ENCODE measurements at regions not wholly inside any gene's neighbourhood (a gene's known extent, or its start where the extent isn't known, plus 50 kb on each side); places are given as distances from the start of the nearest gene placed in this dataset.

GRCh38 chr7:152489044-152489443 is 53.2 kb upstream of the KMT2C start:
- no peak for TF ChIP-seq SPI1 (IDR thresholded peaks at IDR 0.05; ENCODE audit: borderline replicate concordance, low read depth)
- no peak for TF ChIP-seq POLR2AphosphoS5 (IDR thresholded peaks at IDR 0.05; ENCODE audit: low read depth)
- TF ChIP-seq CTCF (IDR thresholded peaks at IDR 0.05; ENCODE audit: insufficient read depth, low read length): no peak
- no peak for TF ChIP-seq GABPA (IDR thresholded peaks at IDR 0.05; ENCODE audit: low read depth)
- no peak for TF ChIP-seq REST (IDR thresholded peaks at IDR 0.05; ENCODE audit: insufficient replicate concordance, low read depth)
- Histone ChIP-seq H3K4me3 (replicated peaks; ENCODE audit: insufficient read depth, low read length) (no peak overlapping the region), H3K27me3 (ENCODE audit: insufficient read depth, poor library complexity, severe bottlenecking) (no peaks in the 10 kb centered on the region), H3K27ac (replicated peaks) (no peak overlapping the region)
- no peak for DNase-seq (ENCODE audit: low read depth in 1 of 2, low spot score in 1 of 2)

GRCh38 chr7:152486968-152487367 is 51.2 kb upstream of the KMT2C start:
- no peak for DNase-seq (ENCODE audit: low read depth in 1 of 2, low spot score in 1 of 2)
- no peaks in the 10 kb centered on the region for H3K27me3 ChIP-seq (ENCODE audit: insufficient read depth, poor library complexity, severe bottlenecking)
- TF ChIP-seq GABPA (IDR thresholded peaks at IDR 0.05; ENCODE audit: low read depth) (no peak), POLR2AphosphoS5 (IDR thresholded peaks at IDR 0.05; ENCODE audit: low read depth) (no peak), SPI1 (IDR thresholded peaks at IDR 0.05; ENCODE audit: borderline replicate concordance, low read depth) (no peak), CTCF (IDR thresholded peaks at IDR 0.05; ENCODE audit: insufficient read depth, low read length) (no peak), REST (IDR thresholded peaks at IDR 0.05; ENCODE audit: insufficient replicate concordance, low read depth) (no peak)
- H3K27ac ChIP-seq (replicated peaks): no peak overlapping the region
- H3K4me3 ChIP-seq (replicated peaks; ENCODE audit: insufficient read depth, low read length): no peak overlapping the region

GRCh38 chr7:152485826-152486225 is 50.0 kb upstream of the KMT2C start:
- no peak for DNase-seq (ENCODE audit: low read depth in 1 of 2, low spot score in 1 of 2)
- no peak for TF ChIP-seq POLR2AphosphoS5 (IDR thresholded peaks at IDR 0.05; ENCODE audit: low read depth)
- TF ChIP-seq SPI1 (IDR thresholded peaks at IDR 0.05; ENCODE audit: borderline replicate concordance, low read depth): no peak
- no peaks in the 10 kb centered on the region for H3K27me3 ChIP-seq (ENCODE audit: insufficient read depth, poor library complexity, severe bottlenecking)
- no peak overlapping the region for H3K4me3 ChIP-seq (replicated peaks; ENCODE audit: insufficient read depth, low read length)
- no peak overlapping the region for H3K27ac ChIP-seq (replicated peaks)
